Ecto neural progenitor cell (in vitro differentiated cells): ENCODE measurements at regions not wholly inside any gene's neighbourhood (a gene's known extent, or its start where the extent isn't known, plus 50 kb on each side); places are given as distances from the start of the nearest gene placed in this dataset.

Source experiments
- DNase-seq: peaks from one replicate; pipeline ENCODE4 v3.0.0-alpha.2; 2018; ENCODE audit warnings: low spot score

DNA sequence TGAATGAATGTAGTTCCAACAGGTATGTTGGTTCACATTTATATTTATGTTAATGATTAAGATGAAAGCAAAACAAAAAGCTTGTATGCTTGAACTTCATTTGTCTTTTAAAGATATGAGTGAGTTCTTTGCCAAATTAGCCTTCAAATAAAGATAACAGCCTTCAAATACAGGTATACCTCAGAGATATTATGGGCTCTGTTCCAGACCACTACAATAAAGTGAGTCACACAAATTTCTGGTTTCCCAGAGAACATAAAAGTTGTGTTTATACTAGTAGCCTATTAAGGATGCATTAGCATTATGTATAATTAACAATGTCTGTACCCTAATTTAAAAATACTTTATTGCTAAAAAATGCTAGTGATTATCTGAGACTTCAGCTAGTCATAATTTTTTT lies 245.3 kb upstream of the MAN1A1 start:
- DNase-seq: no peak

- DNase-seq: no peak
Observed at GRCh38 chr6:119591235-119591634, 241.7 kb upstream of the MAN1A1 start.

- no peak for DNase-seq
Observed at GRCh38 chr6:119590066-119590465, 240.5 kb upstream of the MAN1A1 start.

GRCh38 chr6:119587537-119587936 lies 238.0 kb upstream of the MAN1A1 start:
- DNase-seq: no peak

GRCh38 chr6:119586250-119586882 lies 236.8 kb upstream of the MAN1A1 start:
- no peak for DNase-seq

DNA sequence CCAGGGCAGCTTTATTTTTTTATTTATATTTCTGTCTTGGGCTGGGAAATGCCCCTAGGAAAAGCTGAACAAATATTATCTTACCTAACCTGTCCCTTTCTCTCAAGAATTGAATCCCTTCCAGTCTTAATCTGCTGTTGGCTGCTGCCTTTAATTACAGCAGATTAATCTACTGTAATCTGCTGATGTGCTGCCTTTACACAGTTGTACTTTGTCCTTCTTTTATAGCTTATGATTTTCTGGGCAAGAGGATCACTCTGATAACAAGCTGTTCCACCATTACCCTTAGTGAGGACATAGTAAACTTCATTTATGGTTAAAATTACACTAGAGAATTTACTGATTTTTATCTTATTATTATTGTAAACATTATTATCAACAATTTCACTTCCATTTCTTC lies 234.5 kb upstream of the MAN1A1 start:
- DNase-seq: no peak

DNA sequence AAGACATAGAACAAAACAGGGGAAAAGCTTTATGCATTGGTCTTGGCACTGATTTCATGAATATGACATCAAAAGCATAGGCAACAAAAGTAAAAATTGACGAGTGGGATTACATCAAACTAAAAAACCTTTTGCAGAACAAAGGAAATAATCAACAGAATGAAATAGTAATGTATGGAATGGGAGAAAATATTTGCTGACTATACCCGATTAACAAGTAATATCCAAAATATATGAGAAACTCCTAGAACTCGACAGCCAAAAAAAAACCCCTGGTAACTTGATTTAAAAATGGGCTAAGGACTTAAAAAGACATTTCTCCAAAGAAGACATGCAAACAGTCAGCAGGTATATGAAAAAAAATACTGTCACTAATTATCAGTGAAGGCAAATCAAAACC lies 231.7 kb upstream of the MAN1A1 start:
- no peak for DNase-seq

DNA sequence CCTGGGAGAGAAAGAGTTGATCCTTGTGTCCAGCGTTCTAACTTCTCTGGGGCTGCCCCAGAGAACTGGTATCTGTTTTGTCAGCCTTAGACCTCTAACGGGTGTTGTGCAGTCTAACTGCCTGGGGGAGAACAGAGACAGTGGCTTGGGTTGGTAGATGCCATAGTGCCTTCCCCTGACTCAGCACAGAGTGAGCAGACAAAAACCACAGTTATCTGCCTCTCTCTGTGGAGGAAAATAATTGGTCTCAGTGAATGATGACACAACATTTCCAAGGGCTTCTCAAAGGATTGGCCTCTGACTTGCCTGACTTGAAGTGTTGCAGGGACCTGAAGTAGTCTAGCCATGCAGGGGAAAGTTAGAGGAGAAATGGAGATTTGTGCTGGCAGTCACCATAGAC lies 226.2 kb upstream of the MAN1A1 start:
- no peak for DNase-seq

DNA sequence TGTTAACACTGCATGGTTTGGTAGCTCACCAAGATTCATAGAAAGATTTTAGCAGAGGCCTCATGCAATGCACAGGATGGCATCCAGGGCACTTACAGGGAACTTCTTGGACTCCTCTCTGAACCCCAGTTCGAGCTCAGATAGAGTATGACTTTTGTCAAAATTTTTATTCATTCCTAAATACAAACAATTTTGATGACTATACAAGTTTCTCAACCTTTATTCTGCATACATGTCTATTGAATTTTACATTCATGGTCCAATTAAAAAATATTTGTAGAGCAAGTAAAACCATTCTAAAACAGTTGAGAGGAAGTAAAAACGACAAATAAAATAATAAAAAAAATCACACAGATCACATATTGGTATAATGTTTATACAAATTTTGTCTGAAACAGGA lies 219.0 kb upstream of the MAN1A1 start:
- no peak for DNase-seq

- no peak for DNase-seq
Observed at GRCh38 chr6:119566546-119567260, 217.1 kb upstream of the MAN1A1 start.

DNA sequence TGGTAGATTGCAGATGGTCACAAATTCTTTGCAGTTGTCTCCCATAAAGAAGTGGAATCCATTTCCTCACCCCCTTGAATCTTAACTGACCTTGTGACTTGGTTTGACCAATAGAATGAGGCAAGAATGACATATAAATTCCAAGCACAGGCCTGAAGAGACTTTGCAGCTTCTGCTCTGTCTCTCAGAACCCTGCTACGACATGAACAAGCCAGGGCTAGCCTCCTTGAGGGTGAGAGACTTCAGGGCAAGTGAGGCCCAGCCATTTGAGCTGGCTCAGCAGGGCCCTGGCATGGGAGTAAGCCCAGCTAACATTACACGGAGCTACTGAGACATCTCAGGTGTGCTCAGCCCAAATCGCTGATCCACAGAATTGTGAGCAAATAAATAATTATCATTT lies 216.3 kb upstream of the MAN1A1 start:
- DNase-seq: no peak

- no peak for DNase-seq
Observed at GRCh38 chr6:119562168-119562567, 212.6 kb upstream of the MAN1A1 start.

- DNase-seq: no peak
Observed at GRCh38 chr6:119559586-119559985, 210.0 kb upstream of the MAN1A1 start.

DNA sequence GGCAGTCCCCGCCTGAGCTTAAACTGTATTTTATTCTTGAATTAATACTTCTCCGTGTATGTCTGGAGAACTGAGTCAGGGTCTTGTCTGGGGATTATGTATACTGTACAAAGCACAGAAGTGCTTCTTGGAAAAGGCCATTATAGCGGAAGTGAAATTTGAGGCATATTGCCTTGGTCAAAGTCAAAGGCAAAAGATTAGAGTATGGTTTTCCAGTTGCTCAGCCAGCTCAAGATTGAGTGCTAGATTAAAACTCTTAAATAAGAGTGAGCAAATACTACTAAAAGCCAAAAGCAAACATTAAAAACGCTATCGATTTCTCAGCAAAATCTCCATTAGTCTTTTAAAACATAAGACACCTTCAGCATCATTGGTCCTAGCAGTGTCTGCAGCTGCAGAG lies 207.7 kb upstream of the MAN1A1 start:
- DNase-seq: no peak

- DNase-seq: no peak
Observed at GRCh38 chr6:119552021-119552420, 202.5 kb upstream of the MAN1A1 start.

DNA sequence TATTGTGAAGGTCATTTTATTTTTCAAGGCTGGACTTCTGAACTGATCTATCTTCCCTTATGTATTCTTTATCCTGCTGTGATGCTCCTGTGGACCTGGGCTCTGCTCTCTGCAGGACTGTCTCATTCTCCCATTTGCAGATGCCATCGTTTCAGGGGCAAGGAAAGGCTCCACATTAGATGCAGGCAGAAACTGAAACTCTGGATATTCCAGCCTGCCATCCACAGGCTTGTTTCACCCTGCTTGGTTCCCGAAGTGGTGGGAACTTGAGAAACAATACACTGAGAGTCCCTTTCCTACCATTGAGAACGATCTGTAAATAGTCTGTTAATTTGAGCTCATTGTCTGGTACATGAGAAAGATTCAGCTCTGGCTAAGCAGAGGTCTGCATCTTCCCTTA lies 197.5 kb upstream of the MAN1A1 start:
- DNase-seq: no peak

DNA sequence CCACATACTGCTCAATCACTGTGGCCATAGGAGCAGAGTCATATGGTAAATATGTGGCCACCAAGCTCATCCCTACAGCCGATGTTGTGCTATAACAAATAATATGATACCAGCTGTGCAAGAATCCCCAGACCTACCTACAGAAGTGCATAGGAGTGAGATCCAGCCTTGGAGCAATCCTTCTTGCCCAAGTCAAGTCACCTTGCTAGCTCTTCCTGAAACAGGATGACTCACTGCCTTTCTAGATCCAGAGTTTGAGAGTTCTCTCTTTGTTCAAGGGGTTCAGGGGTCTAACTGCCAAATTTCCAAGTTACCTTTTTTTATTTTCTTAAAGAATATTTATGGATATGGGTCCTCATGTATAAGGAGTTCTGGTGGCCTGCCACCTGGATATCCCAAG lies 195.7 kb upstream of the MAN1A1 start:
- DNase-seq: no peak

GRCh38 chr6:119544325-119545175 lies 195.0 kb upstream of the MAN1A1 start:
- no peak for DNase-seq

DNA sequence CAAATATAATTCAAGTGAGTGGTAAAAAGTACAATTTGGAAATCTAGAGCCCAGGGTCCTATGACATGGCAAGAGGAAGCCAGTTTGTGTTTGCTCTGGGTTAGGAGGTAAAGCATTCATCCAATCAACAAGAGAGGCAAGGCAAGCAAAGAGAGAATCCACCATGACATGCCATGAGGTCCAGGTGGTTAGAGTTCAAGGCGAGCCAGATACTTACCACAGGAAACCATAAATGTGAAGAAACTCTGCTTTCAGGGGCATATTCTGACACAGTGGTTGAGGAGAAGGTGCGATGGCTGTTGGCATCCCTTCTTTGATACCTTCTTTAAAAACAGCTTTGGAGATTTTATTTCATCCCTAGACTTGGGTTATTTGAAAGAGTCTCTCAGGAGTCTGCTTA lies 193.8 kb upstream of the MAN1A1 start:
- no peak for DNase-seq

- DNase-seq: no peak
Observed at GRCh38 chr6:119542037-119542436, 192.5 kb upstream of the MAN1A1 start.

- DNase-seq: no peak
Observed at GRCh38 chr6:119541132-119541905, 191.8 kb upstream of the MAN1A1 start.

DNA sequence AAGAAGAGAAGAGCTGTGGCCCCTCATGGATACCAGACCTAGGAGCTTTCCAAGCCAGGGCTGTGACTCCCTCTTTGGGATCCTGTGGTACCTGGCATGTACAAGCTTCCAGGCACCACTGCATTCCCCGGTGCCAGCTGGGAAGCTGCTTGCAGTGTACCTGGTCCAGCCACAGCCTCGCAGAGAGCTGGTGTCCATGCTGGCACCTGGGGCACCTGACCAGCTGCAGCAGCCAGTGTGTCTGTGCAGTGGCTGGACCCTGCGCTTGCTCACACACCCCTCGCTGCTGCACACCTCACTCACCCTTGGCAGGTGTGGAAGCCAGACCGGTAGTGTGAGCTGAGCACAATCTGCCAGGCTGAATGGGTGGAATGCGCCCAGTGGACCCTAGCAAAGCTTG lies 190.9 kb upstream of the MAN1A1 start:
- DNase-seq: no peak
